BLaER1 (cell line): ENCODE measurements at regions not wholly inside any gene's neighbourhood (a gene's known extent, or its start where the extent isn't known, plus 50 kb on each side); places are given as distances from the start of the nearest gene placed in this dataset.

Experiments used
- H3K27ac ChIP-seq: shearing (Covaris generic); formaldehyde crosslinking; 2 replicates; pipeline ENCODE4 v1.8.1; 2022
- H3K27me3 ChIP-seq: shearing (Covaris generic); formaldehyde crosslinking; 2 replicates; pipeline ENCODE4 v1.8.1; 2022
- H3K36me3 ChIP-seq: shearing (Covaris generic); formaldehyde crosslinking; 2 replicates; pipeline ENCODE4 v1.8.1; 2022
- H3K4me1 ChIP-seq: shearing (Covaris generic); formaldehyde crosslinking; 2 replicates; pipeline ENCODE4 v1.8.1; 2022
- H3K4me2 ChIP-seq: shearing (Covaris generic); formaldehyde crosslinking; 2 replicates; pipeline ENCODE4 v1.8.1; 2022
- H3K4me3 ChIP-seq: shearing (Covaris generic); formaldehyde crosslinking; 2 replicates; pipeline ENCODE4 v1.8.1; 2022
- H3K9ac ChIP-seq: shearing (Covaris generic); formaldehyde crosslinking; 2 replicates; pipeline ENCODE4 v1.8.1; 2022
- H3K9me3 ChIP-seq: shearing (Covaris generic); formaldehyde crosslinking; 2 replicates; pipeline ENCODE4 v1.8.1; 2022
- H4K20me1 ChIP-seq: shearing (Covaris generic); formaldehyde crosslinking; 2 replicates; pipeline ENCODE4 v1.8.1; 2022
- Cebpa-rat ChIP-seq: shearing (Covaris generic); IDR thresholded peaks from 2 replicates; pipeline ENCODE4 v1.8.1; 2022

DNA sequence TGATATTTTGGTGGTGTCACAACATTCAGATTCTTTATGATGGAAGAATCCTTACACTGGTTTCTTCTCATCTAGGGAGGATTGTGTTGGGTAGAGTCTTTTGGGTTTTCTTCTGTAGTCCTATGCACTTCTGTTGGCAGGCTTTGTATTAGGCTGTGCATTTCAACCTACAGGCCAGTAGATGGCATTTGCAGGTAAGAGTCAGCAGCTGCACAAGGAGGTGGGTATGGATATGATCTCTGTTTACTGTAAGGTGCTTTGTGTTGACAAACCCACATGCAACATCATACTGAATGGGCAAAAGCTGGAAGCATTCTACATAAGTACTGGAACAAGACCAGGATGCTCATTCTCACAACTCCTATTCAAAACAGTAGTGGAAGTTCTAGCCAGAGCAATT is 656.8 kb downstream of the METTL4 start:
- no peak overlapping the region for H3K4me3 ChIP-seq
- no peak overlapping the region for H3K27ac ChIP-seq
- no peaks in the 10 kb centered on the region for H3K27me3 ChIP-seq
- H3K36me3 ChIP-seq, result no peaks in the 10 kb centered on the region
- H3K9ac ChIP-seq, result no peak overlapping the region
- TF ChIP-seq Cebpa-rat, result no peak
- H3K9me3 ChIP-seq, result peaks cover 20% of the 10 kb centered on the region
- no peak overlapping the region for H3K4me2 ChIP-seq
- H4K20me1 ChIP-seq, result no peaks in the 10 kb centered on the region
- no peaks in the 10 kb centered on the region for H3K4me1 ChIP-seq

- no peaks in the 10 kb centered on the region for H3K36me3 ChIP-seq
- H3K9me3 ChIP-seq, result peaks cover 9% of the 10 kb centered on the region
- no peaks in the 10 kb centered on the region for H3K4me1 ChIP-seq
- no peak overlapping the region for H3K4me3 ChIP-seq
- H4K20me1 ChIP-seq, result no peaks in the 10 kb centered on the region
- H3K9ac ChIP-seq, result no peak overlapping the region
- no peak overlapping the region for H3K27ac ChIP-seq
- TF ChIP-seq Cebpa-rat, result no peak
- H3K27me3 ChIP-seq, result no peaks in the 10 kb centered on the region
- no peak overlapping the region for H3K4me2 ChIP-seq
These were observed 654.3 kb downstream of the METTL4 start for GRCh38 chr18:1916869-1917523.

DNA sequence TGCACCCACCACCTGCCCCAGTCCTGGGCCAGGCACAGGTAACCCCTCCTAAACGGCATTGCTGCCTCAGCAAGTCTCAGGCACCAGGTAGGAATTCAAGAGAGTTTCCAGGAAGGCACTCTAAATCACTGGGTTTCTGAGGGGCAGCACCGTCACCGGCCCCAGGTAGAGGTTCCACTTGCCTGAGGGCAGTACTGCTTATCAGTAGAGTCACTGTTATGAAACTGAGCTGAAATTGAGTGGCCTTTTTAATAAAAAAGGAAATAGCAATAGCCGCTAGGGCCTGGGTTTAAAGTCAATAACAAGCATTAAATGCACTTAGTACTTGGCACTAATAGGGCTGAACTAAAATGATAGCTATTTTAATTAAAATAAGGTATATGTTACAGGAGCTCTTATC is 653.7 kb downstream of the METTL4 start:
- no peaks in the 10 kb centered on the region for H3K27me3 ChIP-seq
- TF ChIP-seq Cebpa-rat, result no peak
- no peaks in the 10 kb centered on the region for H3K4me1 ChIP-seq
- H3K36me3 ChIP-seq, result no peaks in the 10 kb centered on the region
- H3K27ac ChIP-seq, result no peak overlapping the region
- H3K9ac ChIP-seq, result no peak overlapping the region
- H3K4me2 ChIP-seq, result no peak overlapping the region
- peaks cover 9% of the 10 kb centered on the region for H3K9me3 ChIP-seq
- H3K4me3 ChIP-seq, result no peak overlapping the region
- no peaks in the 10 kb centered on the region for H4K20me1 ChIP-seq

DNA sequence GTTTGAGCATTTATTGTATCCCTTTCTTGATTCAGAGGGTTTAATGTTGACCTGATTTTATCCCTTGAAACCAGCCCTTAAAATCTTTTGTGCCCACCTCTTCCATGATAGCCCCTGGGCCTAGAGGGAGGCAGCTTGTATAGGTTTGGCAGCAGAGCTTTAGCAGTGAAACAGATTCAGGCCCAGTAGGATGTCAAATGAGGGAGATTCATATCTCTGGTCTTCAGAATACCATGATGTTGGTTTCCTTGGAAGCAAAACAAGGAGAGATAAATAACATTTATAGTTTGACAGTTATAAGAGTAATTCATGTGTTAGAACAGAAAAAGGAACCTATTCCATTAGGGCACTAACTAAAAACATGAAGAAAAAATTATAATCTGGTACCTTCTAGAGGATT is 649.2 kb downstream of the METTL4 start:
- Histone ChIP-seq H3K4me3 (no peak overlapping the region), H3K27ac (no peak overlapping the region), H3K4me2 (no peak overlapping the region), H3K9me3 (0 out of 2 replicates have a peak, but pooled peaks cover under 1% of the 10 kb centered on the region), H3K27me3 (no peaks in the 10 kb centered on the region), H3K9ac (no peak overlapping the region), H3K4me1 (no peaks in the 10 kb centered on the region), H3K36me3 (no peaks in the 10 kb centered on the region), H4K20me1 (no peaks in the 10 kb centered on the region)
- TF ChIP-seq Cebpa-rat, result no peak

- no peak for TF ChIP-seq Cebpa-rat
- no peaks in the 10 kb centered on the region for H3K36me3 ChIP-seq
- H3K9me3 ChIP-seq, result peaks cover 4% of the 10 kb centered on the region; the same call in 1 of the 2 replicates
- H3K27me3 ChIP-seq, result no peaks in the 10 kb centered on the region
- H3K4me3 ChIP-seq, result no peak overlapping the region
- H3K4me2 ChIP-seq, result no peak overlapping the region
- H3K9ac ChIP-seq, result no peak overlapping the region
- no peak overlapping the region for H3K27ac ChIP-seq
- H3K4me1 ChIP-seq, result no peaks in the 10 kb centered on the region
- H4K20me1 ChIP-seq, result no peaks in the 10 kb centered on the region
These were observed 642.6 kb downstream of the METTL4 start for GRCh38 chr18:1928711-1929110.

DNA sequence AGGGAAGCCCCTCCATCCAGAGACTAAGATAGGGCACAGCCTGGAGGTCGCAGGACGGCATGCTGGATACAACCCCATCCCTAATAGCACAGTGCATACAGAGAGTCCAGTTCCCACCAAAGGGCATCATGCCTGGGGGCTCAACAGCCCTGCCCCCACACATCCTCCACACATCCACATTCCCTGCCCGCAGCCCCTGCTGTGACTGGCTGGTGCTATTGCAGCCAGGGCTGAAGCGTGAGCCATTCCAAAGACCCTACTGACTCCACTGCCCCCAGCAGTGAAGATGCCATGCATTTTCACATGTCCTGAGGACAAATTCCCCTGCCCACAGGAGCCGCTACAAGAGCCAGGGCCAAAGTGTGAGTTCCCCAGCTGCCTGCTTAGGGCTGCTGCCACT is 641.6 kb downstream of the METTL4 start:
- H3K4me2 ChIP-seq, result no peak overlapping the region
- H3K4me3 ChIP-seq, result no peak overlapping the region
- H3K9ac ChIP-seq, result no peak overlapping the region
- no peaks in the 10 kb centered on the region for H3K36me3 ChIP-seq
- TF ChIP-seq Cebpa-rat, result no peak
- no peaks in the 10 kb centered on the region for H4K20me1 ChIP-seq
- no peaks in the 10 kb centered on the region for H3K4me1 ChIP-seq
- H3K9me3 ChIP-seq, result peaks cover 4% of the 10 kb centered on the region; the same call in 1 of the 2 replicates
- no peak overlapping the region for H3K27ac ChIP-seq
- H3K27me3 ChIP-seq, result no peaks in the 10 kb centered on the region

DNA sequence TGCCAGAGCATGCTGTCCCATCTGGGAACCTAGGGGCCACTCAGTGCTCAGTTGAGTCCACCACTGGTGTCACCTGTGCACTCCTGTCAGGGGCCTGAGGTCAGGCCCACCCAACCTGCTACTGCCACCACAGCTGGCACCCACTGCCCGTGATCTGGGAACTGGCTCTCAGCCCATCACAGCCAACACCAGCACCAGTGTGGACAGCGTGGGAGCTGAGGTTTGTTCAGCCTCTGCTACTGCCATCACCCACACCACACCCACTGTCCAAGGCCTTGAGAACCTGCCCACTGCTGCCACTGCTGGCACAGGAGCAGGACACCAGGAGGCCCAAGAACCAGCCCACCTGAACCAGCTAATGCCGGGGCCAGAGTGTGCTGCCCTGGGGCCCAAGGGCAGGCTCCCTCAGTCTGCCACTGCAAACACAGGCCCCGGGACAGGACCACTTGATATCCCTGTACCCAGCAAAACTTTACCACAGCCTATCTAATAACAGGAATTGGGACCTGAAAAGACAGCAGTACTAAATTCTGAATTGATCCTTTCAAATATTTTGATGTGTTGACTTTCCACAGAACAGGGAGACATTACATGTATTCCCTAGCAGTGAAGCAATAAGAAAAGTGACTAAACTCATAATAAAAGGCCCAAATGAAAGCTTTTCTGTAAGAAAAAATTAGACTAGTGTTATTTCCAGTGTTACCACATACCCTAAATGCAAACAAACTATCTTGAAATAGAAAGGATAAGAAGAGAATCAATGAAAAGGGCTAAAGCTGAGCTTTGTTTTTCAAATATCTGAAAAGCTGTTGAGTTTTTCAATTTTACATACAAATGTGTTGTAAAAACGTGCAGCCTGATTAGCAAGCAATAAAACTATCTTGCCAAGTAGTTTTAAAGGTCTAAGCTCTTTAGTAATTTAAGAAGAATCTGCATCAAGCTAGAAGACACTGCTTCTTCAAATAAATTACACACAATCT is 640.7 kb downstream of the METTL4 start:
- Histone ChIP-seq H3K9ac (no peak overlapping the region), H3K27ac (no peak overlapping the region)

GRCh38 chr18:1952486-1952885 is 618.8 kb downstream of the METTL4 start:
- Histone ChIP-seq H3K27ac (no peak overlapping the region), H4K20me1 (no peaks in the 10 kb centered on the region), H3K4me1 (no peaks in the 10 kb centered on the region), H3K36me3 (no peaks in the 10 kb centered on the region), H3K4me3 (no peak overlapping the region), H3K4me2 (no peak overlapping the region), H3K27me3 (no peaks in the 10 kb centered on the region), H3K9me3 (peaks cover 9% of the 10 kb centered on the region), H3K9ac (no peak overlapping the region)
- no peak for TF ChIP-seq Cebpa-rat

More for the DNA sequence above, 640.7 kb downstream of the METTL4 start:
- TF ChIP-seq Cebpa-rat, result no peak
- Histone ChIP-seq H3K4me3 (no peak overlapping the region), H3K9me3 (peaks cover 4% of the 10 kb centered on the region; the same call in 1 of the 2 replicates), H3K27me3 (no peaks in the 10 kb centered on the region), H3K4me1 (no peaks in the 10 kb centered on the region), H3K36me3 (no peaks in the 10 kb centered on the region), H3K4me2 (no peak overlapping the region), H4K20me1 (no peaks in the 10 kb centered on the region)

DNA sequence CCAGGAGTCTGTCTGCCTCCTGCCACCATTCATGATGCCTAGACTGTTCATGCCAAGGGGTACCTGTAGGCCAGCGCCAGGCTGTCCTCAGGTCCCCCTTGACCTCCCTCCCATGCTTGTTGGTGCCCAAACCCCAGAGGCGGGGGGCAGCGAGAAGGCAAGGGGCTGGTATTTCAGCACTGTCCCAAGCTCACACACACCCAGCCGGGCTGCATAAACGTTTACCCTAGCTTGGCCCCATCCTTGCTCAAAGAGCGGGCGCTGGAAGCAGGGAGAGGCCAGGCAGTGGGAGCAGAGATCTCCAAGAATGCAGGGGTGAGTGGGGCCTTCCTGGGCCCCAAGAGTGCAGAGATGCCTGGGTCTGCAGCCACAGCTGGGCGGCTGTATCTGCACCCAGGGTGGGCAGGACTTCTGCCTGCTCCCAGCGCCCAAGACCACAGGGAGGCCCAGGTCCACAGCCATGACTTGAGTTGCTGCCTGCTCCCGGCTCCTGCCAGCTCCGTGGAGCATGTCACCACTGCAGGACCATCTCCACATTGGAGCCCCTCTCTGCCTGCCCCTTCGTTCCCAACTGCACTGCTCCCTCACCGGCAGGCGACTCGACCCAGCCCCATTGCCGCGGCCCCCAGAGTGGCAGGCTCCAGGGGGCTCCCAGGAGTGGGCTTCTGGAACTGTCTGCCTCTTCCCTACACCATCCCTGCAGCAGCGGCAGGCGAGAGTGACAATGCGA is 616.6 kb downstream of the METTL4 start:
- H3K4me1 ChIP-seq, result no peaks in the 10 kb centered on the region
- H3K36me3 ChIP-seq, result no peaks in the 10 kb centered on the region
- no peaks in the 10 kb centered on the region for H4K20me1 ChIP-seq
- H3K9me3 ChIP-seq, result peaks cover 9% of the 10 kb centered on the region
- H3K27me3 ChIP-seq, result no peaks in the 10 kb centered on the region
- no peak overlapping the region for H3K27ac ChIP-seq
- H3K4me2 ChIP-seq, result no peak overlapping the region
- no peak overlapping the region for H3K9ac ChIP-seq
- H3K4me3 ChIP-seq, result no peak overlapping the region
- no peak for TF ChIP-seq Cebpa-rat
